Limb (tissue), 2 donors: ENCODE measurements at regions not wholly inside any gene's neighbourhood (a gene's known extent, or its start where the extent isn't known, plus 50 kb on each side); places are given as distances from the start of the nearest gene placed in this dataset.
"Not testable (repeated sequence)": the region's sequence is repeated elsewhere in the genome, so short reads cannot be mapped to it uniquely, and the experiment has no call there.

Experiments used
- DNase-seq, 2 donors: peaks; one replicate each; pipeline ENCODE4 v3.0.0-alpha.2; 2016; ENCODE audit errors: extremely low spot score in 2 of 2

- no peak for DNase-seq
Observed at GRCh38 chr3:61381745-61382392, 130.6 kb upstream of the FHIT start.

- no peak for DNase-seq
Observed at GRCh38 chr3:61387817-61388216, 136.6 kb upstream of the FHIT start.

- DNase-seq: not testable (repeated sequence)
Observed at GRCh38 chr3:61393480-61393947, 142.3 kb upstream of the FHIT start.

DNA sequence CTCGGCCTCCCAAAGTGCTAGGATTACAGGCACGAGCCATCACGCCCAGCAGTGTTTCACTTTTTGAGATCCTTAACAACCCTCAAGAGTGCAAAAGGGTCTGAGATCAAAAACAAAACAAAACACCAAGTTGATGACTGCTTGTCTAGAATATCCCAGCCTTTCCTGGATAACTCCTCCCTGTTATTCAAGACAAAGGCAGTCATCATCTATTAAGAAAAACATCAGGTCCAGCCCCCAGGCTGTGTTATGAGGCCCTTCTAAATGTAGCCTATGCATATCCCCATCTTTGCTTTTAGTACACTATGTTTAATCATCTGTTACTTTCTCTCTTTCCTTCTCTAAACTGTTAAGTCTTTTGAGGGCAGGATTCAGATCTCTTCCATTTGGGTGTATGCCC is 150.1 kb upstream of the FHIT start:
- DNase-seq: no peak

DNA sequence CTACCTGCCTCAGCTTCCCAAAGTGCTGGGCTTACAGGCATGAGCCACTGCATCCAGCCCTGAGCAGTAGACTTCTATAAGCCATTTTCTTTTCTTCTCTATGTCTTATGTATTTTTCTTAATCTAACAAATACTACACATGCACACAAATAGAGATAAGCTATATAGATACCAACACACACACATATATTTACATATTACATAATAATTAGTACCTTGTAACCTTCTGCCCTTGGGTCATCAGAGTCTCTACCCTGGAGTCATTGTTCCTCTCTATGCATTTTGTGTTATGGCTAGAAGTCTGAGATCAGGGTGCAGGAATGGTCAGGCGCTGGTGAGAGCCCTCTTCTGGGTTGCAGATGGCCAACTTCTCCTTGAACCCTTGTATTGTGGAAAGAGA is 154.0 kb upstream of the PTPRG start:
- no peak for DNase-seq

- no peak for DNase-seq
Observed at GRCh38 chr3:61409638-61410037, 151.7 kb upstream of the PTPRG start.

DNA sequence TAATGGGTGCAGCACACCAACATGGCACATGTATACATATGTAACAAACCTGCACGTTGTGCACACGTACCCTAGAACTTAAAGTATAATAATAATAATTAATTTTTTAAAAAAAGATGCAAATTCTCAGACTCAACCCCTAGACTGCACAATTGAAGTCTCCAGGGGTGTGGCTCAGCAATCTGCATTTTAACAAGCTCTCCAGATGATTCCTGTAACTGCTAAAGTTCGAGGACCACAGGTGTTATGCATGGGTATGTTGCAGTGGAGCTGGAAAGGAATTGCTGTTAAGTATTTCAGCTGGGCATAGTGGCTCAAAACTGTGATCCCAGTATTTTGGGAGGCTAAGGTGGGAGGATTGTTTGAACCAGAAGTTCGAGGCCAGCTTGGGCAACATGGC is 151.0 kb upstream of the PTPRG start:
- not testable (repeated sequence) for DNase-seq

GRCh38 chr3:61411009-61411662 is 150.2 kb upstream of the PTPRG start:
- DNase-seq: no peak

GRCh38 chr3:61414456-61414855 is 146.9 kb upstream of the PTPRG start:
- no peak for DNase-seq

GRCh38 chr3:61415201-61415600 is 146.2 kb upstream of the PTPRG start:
- no peak for DNase-seq

DNA sequence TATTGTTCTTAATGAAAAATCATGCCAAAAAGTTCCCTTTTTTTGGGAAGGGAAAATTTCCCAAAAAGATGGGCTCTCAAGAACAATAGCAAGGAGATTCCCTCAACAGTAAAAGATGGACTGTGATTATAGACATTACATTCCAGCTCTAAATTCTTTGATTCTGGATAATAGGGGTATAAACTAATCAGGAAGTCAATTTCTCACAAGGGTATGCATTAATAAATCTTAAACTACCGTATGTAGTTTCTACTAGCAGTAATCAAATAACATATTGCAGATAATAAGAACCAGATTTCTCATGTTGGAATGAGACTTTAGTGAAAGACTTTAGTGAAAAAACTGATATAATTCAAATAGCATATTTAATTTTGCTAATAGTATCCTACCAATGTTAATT is 144.8 kb upstream of the PTPRG start:
- DNase-seq: no peak

- DNase-seq: no peak
Observed at GRCh38 chr3:61417352-61417751, 144.0 kb upstream of the PTPRG start.

DNA sequence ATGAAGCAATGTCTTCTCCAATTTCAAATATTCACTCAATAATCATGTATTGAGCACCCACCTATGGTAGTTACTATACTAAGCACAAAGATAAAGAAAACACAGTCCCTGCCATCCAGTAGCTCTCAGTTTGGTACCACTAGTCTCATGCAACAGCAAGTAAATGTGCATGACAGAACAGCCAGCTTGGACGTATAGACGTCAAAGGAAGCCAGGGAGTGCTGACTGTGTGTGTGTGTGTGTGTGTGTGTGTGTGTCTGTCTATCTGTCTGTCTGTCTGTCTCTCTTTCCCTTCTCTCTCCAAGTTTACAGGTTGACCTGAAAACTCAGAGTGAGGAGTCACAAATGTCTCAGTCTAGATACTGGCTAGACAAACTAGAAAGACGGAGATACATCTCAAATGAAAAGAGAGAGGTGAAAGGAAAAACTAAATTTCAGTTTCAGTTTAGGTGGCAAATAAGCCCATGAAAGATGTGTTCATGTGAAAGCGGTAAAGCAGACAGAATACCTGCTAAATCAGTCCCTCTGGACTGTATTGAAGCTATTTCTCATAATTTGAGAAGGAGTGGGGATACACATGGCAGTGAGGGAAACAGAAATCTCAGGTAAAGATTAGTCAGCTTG is 141.1 kb upstream of the PTPRG start:
- no peak for DNase-seq

DNA sequence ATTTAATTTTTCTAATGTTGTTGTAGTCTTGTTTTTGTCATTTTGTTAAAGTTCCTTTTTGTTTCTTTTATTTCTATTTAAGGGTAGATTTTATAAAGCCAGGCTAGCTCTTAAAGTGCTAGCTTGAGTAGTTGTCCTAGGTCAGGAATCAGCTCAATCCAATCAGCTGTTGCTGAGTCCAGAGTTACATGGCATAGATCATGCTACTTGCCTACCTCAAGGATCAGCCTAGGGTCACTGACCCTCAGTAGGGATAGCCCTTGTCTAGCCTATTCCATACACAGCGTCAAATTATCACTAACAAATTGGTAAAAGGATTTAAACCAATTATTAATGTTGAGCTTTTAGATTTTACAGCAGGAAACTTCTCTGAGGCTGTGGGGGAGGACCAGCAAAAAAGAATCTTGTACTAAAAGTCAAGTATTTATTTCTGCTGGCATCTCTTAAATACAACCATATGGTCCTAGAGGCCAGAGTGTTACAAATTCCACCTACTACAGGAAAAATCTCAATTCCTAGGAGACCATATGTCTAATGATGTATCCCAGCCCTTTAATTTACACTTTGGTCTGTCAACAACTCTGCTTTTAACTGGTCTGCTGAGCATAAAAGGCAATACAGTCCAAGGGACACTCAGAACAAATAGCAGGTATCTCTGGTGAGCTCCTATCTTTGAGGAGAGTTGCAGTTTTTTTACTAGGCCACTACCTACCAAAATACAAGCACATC is 138.3 kb upstream of the PTPRG start:
- DNase-seq: no peak

DNA sequence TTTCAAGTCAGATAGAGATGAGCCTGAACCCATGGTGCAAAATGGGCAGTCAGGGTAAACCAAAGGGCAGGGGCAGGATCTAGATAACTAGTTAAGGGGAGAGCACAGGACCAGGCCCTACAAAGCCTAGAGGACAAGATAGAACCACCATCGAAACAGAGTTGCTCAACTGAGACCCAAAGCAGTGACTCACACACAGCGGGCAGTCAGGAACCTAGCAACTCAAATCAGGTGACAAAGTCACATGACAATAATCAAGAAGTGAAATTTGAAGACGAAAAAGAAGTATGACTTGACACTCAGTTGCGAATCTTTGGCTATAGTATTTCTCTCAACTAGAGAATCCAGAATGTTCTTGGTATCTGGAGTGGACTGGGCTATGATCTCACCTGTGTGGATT is 136.0 kb upstream of the PTPRG start:
- no peak for DNase-seq

DNA sequence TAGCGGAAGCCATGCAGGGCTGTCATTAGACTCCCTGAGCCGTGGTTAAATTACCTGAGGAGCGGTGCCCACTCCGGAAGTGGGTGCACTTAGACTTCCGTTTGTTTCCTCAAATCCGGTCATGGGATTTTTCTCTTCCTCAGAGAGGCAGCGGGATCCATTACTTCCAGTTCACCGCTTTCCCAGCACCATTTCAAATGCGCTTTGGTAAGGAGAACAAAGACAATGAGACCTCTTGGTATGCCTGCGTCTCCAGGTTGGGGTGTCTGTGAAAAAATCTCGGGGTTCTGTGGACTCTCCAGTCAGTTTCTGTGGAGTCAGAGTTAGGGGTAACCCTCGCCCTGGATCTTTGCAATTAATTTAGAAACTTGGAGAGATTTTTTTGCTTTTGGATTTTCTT is 132.3 kb upstream of the PTPRG start:
- DNase-seq: no peak

GRCh38 chr3:61434901-61435300 is 126.5 kb upstream of the PTPRG start:
- DNase-seq: not testable (repeated sequence)

- not testable (repeated sequence) for DNase-seq
Observed at GRCh38 chr3:61435361-61435760, 126.0 kb upstream of the PTPRG start.

GRCh38 chr3:61438253-61439121 is 122.9 kb upstream of the PTPRG start:
- DNase-seq: no peak

DNA sequence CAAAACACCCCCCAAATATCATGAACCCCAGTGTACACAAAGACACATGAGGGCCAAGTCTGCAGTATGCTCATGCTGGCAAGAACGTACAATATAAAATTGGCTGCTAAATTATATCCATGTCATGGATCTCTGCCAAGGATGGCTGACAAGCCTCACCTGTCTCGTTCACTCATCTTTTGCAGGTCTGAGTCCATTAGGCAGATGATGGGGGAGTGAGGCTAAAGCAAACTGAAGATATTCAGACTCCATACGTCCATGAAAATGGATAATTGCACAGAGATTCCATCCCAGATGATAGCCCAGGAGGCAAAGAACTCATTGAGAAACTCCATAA is 122.3 kb upstream of the PTPRG start:
- DNase-seq: no peak

DNA sequence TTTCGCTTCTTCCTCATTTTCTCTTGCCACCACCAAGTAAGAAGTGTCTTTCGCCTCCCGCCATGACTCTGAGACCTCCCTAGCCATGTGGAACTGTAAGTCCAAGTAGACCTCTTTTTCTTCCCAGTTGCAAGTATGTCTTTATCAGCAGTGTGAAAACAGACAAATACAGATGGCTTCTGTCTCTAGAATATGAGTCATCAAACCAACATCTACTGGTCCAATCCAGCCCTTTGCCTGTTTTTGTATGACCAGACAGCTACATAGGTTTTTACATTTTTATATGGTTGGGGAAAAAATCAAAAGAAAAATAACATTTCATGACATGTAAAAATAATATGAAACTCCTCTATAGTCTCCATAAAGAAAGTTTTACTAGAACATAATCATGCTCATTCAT is 118.7 kb upstream of the PTPRG start:
- no peak for DNase-seq
